ENCODE measurements at regions not wholly inside any gene's neighbourhood (a gene's known extent, or its start where the extent isn't known, plus 50 kb on each side); places are given as distances from the start of the nearest gene placed in this dataset.
"Not testable (repeated sequence)": the region's sequence is repeated elsewhere in the genome, so short reads cannot be mapped to it uniquely, and the experiment has no call there.

GRCh38 chr21:23936224-23936623 is 1671.1 kb downstream of the MRPL39 start:
- intact Hi-C loops (cut with DNase I): no loop called here

GRCh38 chr21:23930565-23930964 is 1676.7 kb downstream of the MRPL39 start:
- DNase-seq (no peak), ATAC-seq (no peak)
- H3K27ac ChIP-seq (ENCODE audit: low read length): no peak overlapping the region
- intact Hi-C loops (cut with DNase I): no loop called here
- no peaks in the 10 kb centered on the region for H3K27me3 ChIP-seq (ENCODE audit: control insufficient read depth, insufficient read depth)
- H3K4me3 ChIP-seq (ENCODE audit: low read length): no peak overlapping the region
- 83% methylated on average over 1 of the region's 1 CpG for WGBS
- H3K9me3 ChIP-seq (ENCODE audit: control insufficient read depth, low read length): no peaks in the 10 kb centered on the region
- no peaks in the 10 kb centered on the region for H3K4me1 ChIP-seq (ENCODE audit: control insufficient read depth, insufficient read depth, low read length)

More at GRCh38 chr21:23936224-23936623, 1671.1 kb downstream of the MRPL39 start:
- H3K4me3 ChIP-seq (ENCODE audit: low read length): no peak overlapping the region
- H3K4me1 ChIP-seq (ENCODE audit: control insufficient read depth, insufficient read depth, low read length): no peaks in the 10 kb centered on the region
- DNase-seq (no peak), ATAC-seq (no peak)
- 52% methylated on average over 2 of the region's 2 CpGs for WGBS
- no peaks in the 10 kb centered on the region for H3K9me3 ChIP-seq (ENCODE audit: control insufficient read depth, low read length)
- H3K27me3 ChIP-seq (ENCODE audit: control insufficient read depth, insufficient read depth): no peaks in the 10 kb centered on the region
- no peak overlapping the region for H3K27ac ChIP-seq (ENCODE audit: low read length)

DNA sequence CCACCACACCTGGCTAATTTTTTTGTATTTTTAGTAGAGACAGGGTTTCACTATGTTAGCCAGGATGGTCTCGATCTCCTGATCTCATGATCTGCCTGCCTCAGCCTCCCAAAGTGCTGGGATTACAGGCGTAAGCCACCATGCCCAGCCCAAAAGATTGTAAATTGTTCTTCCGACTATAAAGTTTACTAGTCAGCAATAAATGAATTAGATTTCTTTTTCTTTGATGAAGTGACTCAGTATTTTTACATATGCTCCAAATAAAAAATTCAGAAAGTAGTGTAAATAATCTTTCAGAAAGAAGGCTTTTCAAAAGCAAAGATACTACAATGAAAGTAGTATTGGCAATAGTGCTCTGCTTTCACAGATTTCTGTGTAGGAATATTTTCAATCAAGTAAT is 1680.9 kb downstream of the MRPL39 start:
- intact Hi-C loops (cut with DNase I); H3K9me3 ChIP-seq (ENCODE audit: control insufficient read depth, low read length); H3K27ac ChIP-seq (ENCODE audit: low read length); H3K4me3 ChIP-seq (ENCODE audit: low read length); H3K27me3 ChIP-seq (ENCODE audit: control insufficient read depth, insufficient read depth); DNase-seq; H3K4me1 ChIP-seq (ENCODE audit: control insufficient read depth, insufficient read depth, low read length); ATAC-seq: not testable (repeated sequence)
- 82% methylated on average over 3 of the region's 3 CpGs for WGBS

DNA sequence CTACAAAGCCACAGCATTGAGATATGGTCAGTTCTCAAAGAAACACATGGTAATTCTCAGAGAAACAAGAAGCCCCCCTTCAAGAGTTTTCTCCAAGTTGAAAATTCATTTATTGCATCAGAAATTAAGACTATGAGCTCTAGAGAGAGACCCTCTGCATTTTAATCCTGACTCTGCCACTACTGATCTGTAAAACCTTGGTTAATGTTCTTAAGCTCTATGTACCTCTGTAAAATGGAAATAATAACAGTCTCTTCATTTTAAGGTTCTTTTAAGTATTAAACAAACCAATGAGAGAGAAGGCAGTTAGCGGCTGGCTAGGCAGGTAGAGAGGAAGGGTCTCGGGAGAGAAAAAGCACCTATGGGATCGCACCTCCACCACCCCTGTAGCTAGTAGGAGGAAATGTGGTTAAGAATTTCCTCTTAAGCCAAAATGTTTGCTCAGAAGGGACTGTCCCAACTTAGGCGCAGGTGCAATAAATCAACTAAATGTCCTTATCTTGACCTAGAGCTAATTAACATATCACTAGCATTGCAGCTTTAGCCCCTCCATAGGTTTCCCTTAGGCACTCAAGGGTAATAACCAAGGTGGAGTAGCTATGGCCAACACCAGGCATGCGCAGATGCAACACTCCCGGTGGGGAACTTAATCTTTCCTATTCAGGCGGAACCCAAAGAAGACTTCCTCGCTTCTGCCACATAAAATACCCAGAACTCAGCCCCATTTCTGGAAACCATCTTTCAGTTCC is 1685.4 kb downstream of the MRPL39 start:
- H3K9me3 ChIP-seq (ENCODE audit: control insufficient read depth, low read length): no peaks in the 10 kb centered on the region
- ATAC-seq: no peak
- intact Hi-C loops (cut with DNase I): no loop called here
- no peak overlapping the region for H3K27ac ChIP-seq (ENCODE audit: low read length)
- DNase-seq: no peak
- WGBS: 84% methylated on average over 8 of the region's 8 CpGs
- no peak overlapping the region for H3K4me3 ChIP-seq (ENCODE audit: low read length)
- H3K4me1 ChIP-seq (ENCODE audit: control insufficient read depth, insufficient read depth, low read length): no peaks in the 10 kb centered on the region
- H3K27me3 ChIP-seq (ENCODE audit: control insufficient read depth, insufficient read depth): no peaks in the 10 kb centered on the region

DNA sequence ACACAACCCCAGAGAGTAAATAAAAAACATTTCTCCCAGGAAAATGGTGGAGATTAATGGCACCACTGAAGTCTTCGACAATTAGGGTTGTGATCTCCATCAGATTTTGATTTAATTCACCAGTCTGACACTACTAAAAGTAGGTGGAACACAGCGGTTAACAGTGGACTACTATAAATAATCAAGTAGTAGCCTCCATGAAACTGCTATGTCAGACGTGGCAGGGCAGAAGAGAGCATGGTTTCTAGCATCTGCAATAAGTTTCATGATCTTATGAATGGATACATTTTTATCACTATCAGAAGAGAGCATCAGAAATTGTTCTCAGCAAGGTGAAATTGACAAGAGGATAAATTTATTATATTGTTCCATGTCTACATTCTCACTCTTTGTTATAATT is 1706.6 kb downstream of the MRPL39 start:
- no peaks in the 10 kb centered on the region for H3K4me1 ChIP-seq (ENCODE audit: control insufficient read depth, insufficient read depth, low read length)
- H3K4me3 ChIP-seq (ENCODE audit: low read length): no peak overlapping the region
- intact Hi-C loops (cut with DNase I): no loop called here
- no peak for ATAC-seq
- no peak overlapping the region for H3K27ac ChIP-seq (ENCODE audit: low read length)
- no peaks in the 10 kb centered on the region for H3K27me3 ChIP-seq (ENCODE audit: control insufficient read depth, insufficient read depth)
- no peak for DNase-seq
- WGBS: 74% methylated on average over 3 of the region's 3 CpGs
- no peaks in the 10 kb centered on the region for H3K9me3 ChIP-seq (ENCODE audit: control insufficient read depth, low read length)

- Histone ChIP-seq H3K4me1 (ENCODE audit: control insufficient read depth, insufficient read depth, low read length) (no peaks in the 10 kb centered on the region), H3K4me3 (ENCODE audit: low read length) (no peak overlapping the region), H3K27ac (ENCODE audit: low read length) (no peak overlapping the region), H3K9me3 (ENCODE audit: control insufficient read depth, low read length) (no peaks in the 10 kb centered on the region), H3K27me3 (ENCODE audit: control insufficient read depth, insufficient read depth) (no peaks in the 10 kb centered on the region)
- whole genome bisulfite sequencing: 94% methylated on average over 2 of the region's 2 CpGs
- intact Hi-C loops (cut with DNase I): no loop called here
- DNase-seq: no peak
- no peak for ATAC-seq
Measured at GRCh38 chr21:23899561-23899960, 1707.7 kb downstream of the MRPL39 start.

GRCh38 chr21:23890652-23891051 is 1716.6 kb downstream of the MRPL39 start:
- no peaks in the 10 kb centered on the region for H3K4me1 ChIP-seq (ENCODE audit: control insufficient read depth, insufficient read depth, low read length)
- H3K4me3 ChIP-seq (ENCODE audit: low read length): no peak overlapping the region
- H3K27me3 ChIP-seq (ENCODE audit: control insufficient read depth, insufficient read depth): no peaks in the 10 kb centered on the region
- WGBS: 72% methylated on average over 4 of the region's 4 CpGs
- H3K27ac ChIP-seq (ENCODE audit: low read length): no peak overlapping the region
- no peaks in the 10 kb centered on the region for H3K9me3 ChIP-seq (ENCODE audit: control insufficient read depth, low read length)
- ATAC-seq (no peak), DNase-seq (no peak)
- intact Hi-C loops (cut with DNase I): no loop called here

DNA sequence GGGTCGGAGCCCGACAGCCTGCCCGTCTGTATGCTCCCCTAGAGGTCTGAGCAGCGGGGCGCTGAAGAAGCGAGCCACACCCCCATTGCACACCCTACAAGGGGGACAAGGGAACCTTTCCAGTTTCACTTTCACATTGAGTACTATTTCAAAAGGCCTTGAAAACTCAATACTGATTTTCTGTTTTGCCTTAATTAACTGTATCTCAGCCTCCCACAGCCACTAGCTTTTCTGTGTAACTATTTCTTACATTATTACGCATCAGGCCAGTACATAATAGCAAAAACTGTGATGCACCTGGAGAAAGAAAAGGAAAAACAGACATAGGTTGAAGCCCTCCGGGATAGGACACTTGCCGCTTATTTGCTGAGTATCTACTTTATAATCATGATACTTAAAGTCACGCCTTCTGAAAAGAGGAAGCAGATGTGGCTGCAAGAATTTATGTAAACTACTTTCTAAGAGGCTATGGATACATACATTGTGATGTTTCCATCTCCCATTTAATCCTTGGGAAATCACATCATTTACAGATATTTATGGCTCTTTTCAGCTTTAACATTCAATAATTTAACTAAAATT is 1719.5 kb downstream of the MRPL39 start:
- H3K27ac ChIP-seq (ENCODE audit: low read length): no peak overlapping the region
- H3K4me3 ChIP-seq (ENCODE audit: low read length): no peak overlapping the region
- H3K4me1 ChIP-seq (ENCODE audit: control insufficient read depth, insufficient read depth, low read length): no peaks in the 10 kb centered on the region
- no peak for ATAC-seq
- H3K27me3 ChIP-seq (ENCODE audit: control insufficient read depth, insufficient read depth): no peaks in the 10 kb centered on the region
- H3K9me3 ChIP-seq (ENCODE audit: control insufficient read depth, low read length): no peaks in the 10 kb centered on the region
- DNase-seq: no peak
- WGBS: 83% methylated on average over 10 of the region's 10 CpGs
- intact Hi-C loops (cut with DNase I): no loop called here

- no peaks in the 10 kb centered on the region for H3K9me3 ChIP-seq (ENCODE audit: control insufficient read depth, low read length)
- H3K4me3 ChIP-seq (ENCODE audit: low read length): no peak overlapping the region
- 89% methylated on average over 21 of the region's 21 CpGs for WGBS
- ATAC-seq (no peak), DNase-seq (no peak)
- H3K27me3 ChIP-seq (ENCODE audit: control insufficient read depth, insufficient read depth): no peaks in the 10 kb centered on the region
- no peaks in the 10 kb centered on the region for H3K4me1 ChIP-seq (ENCODE audit: control insufficient read depth, insufficient read depth, low read length)
- no peak overlapping the region for H3K27ac ChIP-seq (ENCODE audit: low read length)
- intact Hi-C loops (cut with DNase I): no loop called here
Measured at GRCh38 chr21:23886828-23887724, 1720.2 kb downstream of the MRPL39 start.

DNA sequence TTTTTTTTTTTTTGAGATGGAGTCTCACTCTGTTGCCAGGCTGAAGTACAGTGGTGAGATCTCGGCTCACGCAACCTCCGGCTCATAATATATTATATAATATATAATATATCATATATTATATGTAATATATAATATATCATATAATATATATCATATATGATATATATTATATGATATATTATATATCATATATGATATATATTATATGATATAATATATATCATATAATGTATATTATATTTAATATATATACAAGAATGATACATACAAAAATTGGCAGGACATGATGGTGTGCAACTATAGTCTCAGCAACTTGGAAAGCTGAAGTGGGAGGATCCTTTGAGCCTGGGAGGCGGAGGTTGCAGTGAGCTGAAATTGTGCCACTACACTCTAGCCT is 1725.5 kb downstream of the MRPL39 start:
- no peak overlapping the region for H3K4me3 ChIP-seq (ENCODE audit: low read length)
- no peaks in the 10 kb centered on the region for H3K9me3 ChIP-seq (ENCODE audit: control insufficient read depth, low read length)
- intact Hi-C loops (cut with DNase I): no loop called here
- ATAC-seq (no peak), DNase-seq (no peak)
- no peak overlapping the region for H3K27ac ChIP-seq (ENCODE audit: low read length)
- no peaks in the 10 kb centered on the region for H3K4me1 ChIP-seq (ENCODE audit: control insufficient read depth, insufficient read depth, low read length)
- no peaks in the 10 kb centered on the region for H3K27me3 ChIP-seq (ENCODE audit: control insufficient read depth, insufficient read depth)
- 95% methylated on average over 4 of the region's 4 CpGs for WGBS

DNA sequence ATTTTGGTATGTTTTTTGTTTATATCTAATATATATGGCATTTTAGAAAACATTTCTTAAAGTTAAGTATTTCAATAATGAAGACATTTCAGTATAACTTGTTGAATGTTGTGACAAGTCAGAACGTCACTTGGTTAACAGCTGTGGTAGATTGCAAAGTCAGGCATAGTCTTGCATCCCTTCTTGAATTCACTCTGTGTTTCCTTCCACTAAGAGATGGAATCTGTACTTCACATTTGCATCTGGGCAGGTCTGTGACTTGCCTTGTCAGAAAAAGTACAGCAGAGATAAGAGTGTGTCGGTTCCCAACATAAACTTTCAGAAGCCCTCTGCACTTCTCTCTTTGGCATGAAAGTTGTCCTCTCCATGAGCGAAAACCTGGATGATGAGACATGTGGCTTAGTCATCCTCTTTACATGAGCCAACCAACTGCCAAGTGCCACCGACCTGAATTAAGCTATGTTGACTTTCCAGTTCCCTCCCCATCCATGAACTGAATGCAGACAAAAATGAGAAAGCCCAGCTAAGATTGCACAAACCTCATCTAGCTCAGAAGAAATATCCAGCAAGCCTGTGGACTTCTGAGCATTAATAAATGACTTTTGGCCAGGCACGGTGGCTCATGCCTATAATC is 1730.2 kb downstream of the MRPL39 start:
- Histone ChIP-seq H3K4me1 (ENCODE audit: control insufficient read depth, insufficient read depth, low read length) (no peaks in the 10 kb centered on the region), H3K9me3 (ENCODE audit: control insufficient read depth, low read length) (no peaks in the 10 kb centered on the region), H3K27ac (ENCODE audit: low read length) (no peak overlapping the region), H3K4me3 (ENCODE audit: low read length) (no peak overlapping the region), H3K27me3 (ENCODE audit: control insufficient read depth, insufficient read depth) (no peaks in the 10 kb centered on the region)
- DNase-seq (no peak), ATAC-seq (no peak)
- WGBS: 68% methylated on average over 5 of the region's 5 CpGs
- intact Hi-C loops (cut with DNase I): no loop called here
